ENCODE measurements at regions not wholly inside any gene's neighbourhood (a gene's known extent, or its start where the extent isn't known, plus 50 kb on each side); places are given as distances from the start of the nearest gene placed in this dataset.

DNA sequence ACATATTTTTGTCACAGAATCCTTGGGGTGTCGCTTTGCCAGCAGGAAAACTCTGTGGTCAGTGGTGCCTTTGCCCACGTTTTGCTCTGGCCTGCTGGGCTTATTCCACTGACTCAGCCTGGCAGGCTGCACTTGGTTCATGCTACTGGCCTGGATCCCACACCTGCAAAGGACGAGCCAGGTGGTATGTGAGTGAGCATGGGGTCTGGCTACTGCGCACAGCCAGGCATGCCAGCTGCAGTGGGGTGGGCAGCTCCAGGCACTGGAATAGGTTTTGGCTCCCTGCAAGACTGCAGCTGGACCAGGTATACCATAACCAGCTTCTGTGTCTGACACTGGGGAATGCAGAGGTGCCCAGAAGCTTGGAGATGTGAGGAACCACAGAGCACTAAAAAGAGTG, 197.9 kb upstream of the VRK2 start:
- no peak for DNase-seq (ENCODE audit: insufficient read length)
- TF ChIP-seq TAF1 (IDR thresholded peaks at IDR 0.05; ENCODE audit: borderline replicate concordance, low read depth, low read length) (no peak), POLR2A (IDR thresholded peaks at IDR 0.05; ENCODE audit: low read depth, low read length) (no peak), POLR2AphosphoS5 (IDR thresholded peaks at IDR 0.05; ENCODE audit: low read depth, low read length) (no peak)
- FAIRE-seq, result no peak

- FAIRE-seq (no peak), DNase-seq (ENCODE audit: insufficient read length) (no peak)
- TF ChIP-seq POLR2AphosphoS5 (IDR thresholded peaks at IDR 0.05; ENCODE audit: low read depth, low read length), result no peak
- TF ChIP-seq TAF1 (IDR thresholded peaks at IDR 0.05; ENCODE audit: borderline replicate concordance, low read depth, low read length), result no peak
- no peak for TF ChIP-seq POLR2A (IDR thresholded peaks at IDR 0.05; ENCODE audit: low read depth, low read length)
Observed at GRCh38 chr2:57849843-57850242, 196.8 kb upstream of the VRK2 start.

GRCh38 chr2:57850415-57851130, 196.0 kb upstream of the VRK2 start:
- DNase-seq (ENCODE audit: insufficient read length) (no peak), FAIRE-seq (no peak)
- TF ChIP-seq POLR2A (IDR thresholded peaks at IDR 0.05; ENCODE audit: low read depth, low read length), result no peak
- no peak for TF ChIP-seq POLR2AphosphoS5 (IDR thresholded peaks at IDR 0.05; ENCODE audit: low read depth, low read length)
- no peak for TF ChIP-seq TAF1 (IDR thresholded peaks at IDR 0.05; ENCODE audit: borderline replicate concordance, low read depth, low read length)

GRCh38 chr2:57855212-57855611, 191.4 kb upstream of the VRK2 start:
- DNase-seq (ENCODE audit: insufficient read length) (no peak), FAIRE-seq (no peak)
- TF ChIP-seq POLR2AphosphoS5 (IDR thresholded peaks at IDR 0.05; ENCODE audit: low read depth, low read length), result no peak

GRCh38 chr2:57859755-57860154, 186.9 kb upstream of the VRK2 start:
- TF ChIP-seq POLR2A (IDR thresholded peaks at IDR 0.05; ENCODE audit: low read depth, low read length), result no peak
- FAIRE-seq (no peak), DNase-seq (ENCODE audit: insufficient read length) (no peak)

GRCh38 chr2:57862153-57862552, 184.5 kb upstream of the VRK2 start:
- no peak for DNase-seq (ENCODE audit: insufficient read length)
- TF ChIP-seq TAF1 (IDR thresholded peaks at IDR 0.05; ENCODE audit: borderline replicate concordance, low read depth, low read length) (no peak), POLR2A (IDR thresholded peaks at IDR 0.05; ENCODE audit: low read depth, low read length) (no peak), POLR2AphosphoS5 (IDR thresholded peaks at IDR 0.05; ENCODE audit: low read depth, low read length) (no peak)
- FAIRE-seq, result no peak

DNA sequence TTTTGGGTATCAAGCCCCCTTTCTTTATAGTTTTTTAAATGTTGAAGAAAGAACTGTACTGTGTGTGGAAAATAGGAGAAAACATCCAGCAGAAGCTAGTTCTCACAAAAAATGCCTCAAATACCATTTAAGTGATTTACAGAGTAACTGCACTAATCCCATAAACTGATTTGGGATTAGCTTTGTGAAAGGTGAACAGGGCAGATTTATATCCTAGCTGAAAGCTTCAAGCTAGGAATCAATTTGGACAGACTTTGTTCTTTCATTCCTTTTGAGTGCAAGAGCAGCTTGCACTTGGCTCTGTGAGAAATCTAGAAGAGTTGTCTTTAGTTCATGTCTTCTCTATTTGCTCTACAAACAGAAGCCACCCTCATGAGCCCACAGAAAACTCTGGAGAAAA, 183.9 kb upstream of the VRK2 start:
- TF ChIP-seq POLR2A (IDR thresholded peaks at IDR 0.05; ENCODE audit: low read depth, low read length), result no peak
- no peak for TF ChIP-seq POLR2AphosphoS5 (IDR thresholded peaks at IDR 0.05; ENCODE audit: low read depth, low read length)
- no peak for TF ChIP-seq TAF1 (IDR thresholded peaks at IDR 0.05; ENCODE audit: borderline replicate concordance, low read depth, low read length)
- no peak for DNase-seq (ENCODE audit: insufficient read length)
- no peak for FAIRE-seq

GRCh38 chr2:57864926-57865325, 181.7 kb upstream of the VRK2 start:
- DNase-seq (ENCODE audit: insufficient read length) (no peak), FAIRE-seq (no peak)

DNA sequence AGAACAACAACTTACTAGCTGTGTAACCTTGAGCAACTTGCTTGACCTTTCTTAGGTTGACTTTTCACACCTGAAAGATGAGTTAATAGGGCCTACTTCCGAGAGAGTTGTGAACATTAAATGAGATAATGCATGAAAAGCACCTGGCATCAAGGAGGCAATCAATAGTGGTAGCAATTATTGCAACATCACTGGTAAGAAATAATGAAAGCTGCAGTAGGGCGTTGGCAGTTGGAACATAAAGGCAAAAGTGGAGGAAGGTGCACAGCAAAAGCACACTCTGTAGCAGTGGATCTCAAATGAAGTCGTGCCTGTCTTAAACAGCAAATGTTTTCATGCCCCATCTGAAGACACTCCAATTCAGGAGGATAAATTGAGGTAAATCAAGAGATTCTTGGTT, 178.9 kb upstream of the VRK2 start:
- FAIRE-seq, result no peak
- no peak for DNase-seq (ENCODE audit: insufficient read length)
- TF ChIP-seq POLR2AphosphoS5 (IDR thresholded peaks at IDR 0.05; ENCODE audit: low read depth, low read length) (no peak), TAF1 (IDR thresholded peaks at IDR 0.05; ENCODE audit: borderline replicate concordance, low read depth, low read length) (no peak), POLR2A (IDR thresholded peaks at IDR 0.05; ENCODE audit: low read depth, low read length) (no peak)

More at GRCh38 chr2:57864926-57865325, 181.7 kb upstream of the VRK2 start:
- no peak for TF ChIP-seq POLR2AphosphoS5 (IDR thresholded peaks at IDR 0.05; ENCODE audit: low read depth, low read length)
- no peak for TF ChIP-seq TAF1 (IDR thresholded peaks at IDR 0.05; ENCODE audit: borderline replicate concordance, low read depth, low read length)
- TF ChIP-seq POLR2A (IDR thresholded peaks at IDR 0.05; ENCODE audit: low read depth, low read length), result no peak

DNA sequence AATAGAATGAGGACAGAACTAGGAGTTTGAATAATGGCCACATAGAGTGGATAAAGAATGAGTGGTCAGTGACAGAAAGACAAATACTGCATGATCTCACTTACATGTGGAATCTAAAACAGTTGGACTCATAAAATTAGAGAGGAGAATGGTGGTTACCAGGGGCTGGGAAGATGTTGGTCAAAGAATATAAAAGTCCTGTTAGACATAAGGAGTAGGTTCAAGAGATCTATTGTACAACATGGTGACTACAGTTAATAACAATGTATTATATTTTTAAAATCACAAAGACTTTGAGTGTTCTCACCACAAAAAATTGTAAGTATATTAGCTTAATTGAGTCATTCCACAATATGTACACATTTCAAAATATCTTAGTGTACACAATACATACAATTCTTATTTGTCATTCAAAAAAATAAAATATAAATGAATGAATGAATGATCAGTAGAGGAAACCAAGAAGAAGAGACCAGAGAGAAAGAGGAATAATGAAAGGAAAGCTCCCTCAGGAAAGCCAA, 177.9 kb upstream of the VRK2 start:
- no peak for FAIRE-seq
- TF ChIP-seq TAF1 (IDR thresholded peaks at IDR 0.05; ENCODE audit: borderline replicate concordance, low read depth, low read length) (no peak), POLR2AphosphoS5 (IDR thresholded peaks at IDR 0.05; ENCODE audit: low read depth, low read length) (no peak)

GRCh38 chr2:57869758-57870344, 176.8 kb upstream of the VRK2 start:
- TF ChIP-seq TAF1 (IDR thresholded peaks at IDR 0.05; ENCODE audit: borderline replicate concordance, low read depth, low read length) (no peak), POLR2A (IDR thresholded peaks at IDR 0.05; ENCODE audit: low read depth, low read length) (no peak), POLR2AphosphoS5 (IDR thresholded peaks at IDR 0.05; ENCODE audit: low read depth, low read length) (no peak)
- no peak for FAIRE-seq

More for the DNA sequence above, 177.9 kb upstream of the VRK2 start:
- no peak for DNase-seq (ENCODE audit: insufficient read length)

GRCh38 chr2:57876313-57876712, 170.3 kb upstream of the VRK2 start:
- DNase-seq (ENCODE audit: insufficient read length) (no peak), FAIRE-seq (no peak)
- TF ChIP-seq TAF1 (IDR thresholded peaks at IDR 0.05; ENCODE audit: borderline replicate concordance, low read depth, low read length) (no peak), POLR2AphosphoS5 (IDR thresholded peaks at IDR 0.05; ENCODE audit: low read depth, low read length) (no peak), POLR2A (IDR thresholded peaks at IDR 0.05; ENCODE audit: low read depth, low read length) (no peak)

More at GRCh38 chr2:57869758-57870344, 176.8 kb upstream of the VRK2 start:
- no peak for DNase-seq (ENCODE audit: insufficient read length)

Data from GM12892 (cell line).